ENCODE measurements at regions not wholly inside any gene's neighbourhood (a gene's known extent, or its start where the extent isn't known, plus 50 kb on each side); places are given as distances from the start of the nearest gene placed in this dataset.

- DNase-seq = no peak
These were observed 343.0 kb downstream of the NUF2 start for GRCh38 chr1:163664671-163665335.

GRCh38 chr1:163668472-163668871 lies 346.7 kb downstream of the NUF2 start:
- DNase-seq = no peak

- DNase-seq = no peak
These were observed 349.4 kb downstream of the NUF2 start for GRCh38 chr1:163670989-163671757.

- DNase-seq = no peak
These were observed 351.4 kb downstream of the NUF2 start for GRCh38 chr1:163672976-163673758.

GRCh38 chr1:163673759-163674151 lies 352.0 kb downstream of the NUF2 start:
- no peak for DNase-seq

GRCh38 chr1:163674236-163674635 lies 352.5 kb downstream of the NUF2 start:
- no peak for DNase-seq

GRCh38 chr1:163684785-163685184 lies 363.0 kb downstream of the NUF2 start:
- DNase-seq = no peak

- no peak for DNase-seq
These were observed 370.5 kb downstream of the NUF2 start for GRCh38 chr1:163692266-163692665.

GRCh38 chr1:163697137-163697536 lies 375.4 kb downstream of the NUF2 start:
- no peak for DNase-seq

- DNase-seq = no peak
These were observed 380.1 kb downstream of the NUF2 start for GRCh38 chr1:163701783-163702374.

GRCh38 chr1:163703794-163704193 lies 382.0 kb downstream of the NUF2 start:
- DNase-seq = no peak

GRCh38 chr1:163706915-163707314 lies 385.2 kb downstream of the NUF2 start:
- no peak for DNase-seq

- DNase-seq = no peak
These were observed 387.9 kb downstream of the NUF2 start for GRCh38 chr1:163709636-163710035.

- DNase-seq = no peak
These were observed 390.6 kb downstream of the NUF2 start for GRCh38 chr1:163712321-163712720.

- DNase-seq = no peak
These were observed 398.5 kb downstream of the NUF2 start for GRCh38 chr1:163720294-163720693.

- DNase-seq = no peak
These were observed 403.8 kb downstream of the NUF2 start for GRCh38 chr1:163725551-163725950.

- no peak for DNase-seq
These were observed 408.7 kb downstream of the NUF2 start for GRCh38 chr1:163730411-163730821.

- no peak for DNase-seq
These were observed 415.5 kb downstream of the NUF2 start for GRCh38 chr1:163737261-163737660.

GRCh38 chr1:163744301-163744887 lies 422.6 kb downstream of the NUF2 start:
- no peak for DNase-seq

GRCh38 chr1:163745204-163745603 lies 423.4 kb downstream of the NUF2 start:
- DNase-seq = no peak

GRCh38 chr1:163747261-163747660 lies 425.5 kb downstream of the NUF2 start:
- no peak for DNase-seq

- DNase-seq = no peak
These were observed 426.1 kb downstream of the NUF2 start for GRCh38 chr1:163747855-163748254.

Data from CD4-positive, alpha-beta T cell treated with Interleukin-12 subunit alpha and Interleukin-12 subunit beta, for 1 hour (primary cell).